Endothelial cell (in vitro differentiated cells): ENCODE measurements at regions not wholly inside any gene's neighbourhood (a gene's known extent, or its start where the extent isn't known, plus 50 kb on each side); places are given as distances from the start of the nearest gene placed in this dataset.

Experiments used
- DNase-seq: peaks from one replicate; pipeline ENCODE4 v3.0.0; 2021; ENCODE audit warnings: low spot score
- H3K27ac Mint-ChIP-seq: one replicate; pipeline ENCODE4 v1.8.0; 2021; ENCODE audit warnings: mixed read lengths, inconsistent platforms; ENCODE audit not compliant: unreplicated experiment
- H3K27me3 Mint-ChIP-seq: one replicate; pipeline ENCODE4 v1.8.0; 2021; ENCODE audit warnings: mild to moderate bottlenecking, moderate library complexity, mixed read lengths, inconsistent platforms; ENCODE audit not compliant: unreplicated experiment
- H3K36me3 Mint-ChIP-seq: one replicate; pipeline ENCODE4 v1.8.0; 2021; ENCODE audit warnings: mild to moderate bottlenecking, low read depth, mixed read lengths, inconsistent platforms; ENCODE audit not compliant: unreplicated experiment
- H3K4me1 Mint-ChIP-seq: one replicate; pipeline ENCODE4 v1.8.0; 2021; ENCODE audit warnings: mild to moderate bottlenecking, mixed read lengths, inconsistent platforms; ENCODE audit not compliant: unreplicated experiment
- H3K4me3 Mint-ChIP-seq: one replicate; pipeline ENCODE4 v1.8.0; 2021; ENCODE audit warnings: mild to moderate bottlenecking, mixed read lengths, inconsistent platforms; ENCODE audit not compliant: unreplicated experiment
- H3K9me3 Mint-ChIP-seq: one replicate; pipeline ENCODE4 v1.8.0; 2021; ENCODE audit warnings: mixed read lengths, inconsistent platforms; ENCODE audit not compliant: unreplicated experiment
- CTCF ChIP-seq: fragments of 200-600 bp; sonication (generic); IDR thresholded peaks from one replicate; pipeline ENCODE4 v1.5.0; 2021; ENCODE audit warnings: antibody characterized with exemption; ENCODE audit not compliant: unreplicated experiment

GRCh38 chr5:124461941-124462340, 284.5 kb downstream of the ZNF608 start:
- no peak overlapping the region for H3K27ac Mint-ChIP-seq
- H3K9me3 Mint-ChIP-seq: no peaks in the 10 kb centered on the region
- H3K36me3 Mint-ChIP-seq: peaks cover 4% of the 10 kb centered on the region
- no peaks in the 10 kb centered on the region for H3K27me3 Mint-ChIP-seq
- DNase-seq: no peak
- no peaks in the 10 kb centered on the region for H3K4me1 Mint-ChIP-seq
- H3K4me3 Mint-ChIP-seq: no peak overlapping the region
- no peak for TF ChIP-seq CTCF

DNA sequence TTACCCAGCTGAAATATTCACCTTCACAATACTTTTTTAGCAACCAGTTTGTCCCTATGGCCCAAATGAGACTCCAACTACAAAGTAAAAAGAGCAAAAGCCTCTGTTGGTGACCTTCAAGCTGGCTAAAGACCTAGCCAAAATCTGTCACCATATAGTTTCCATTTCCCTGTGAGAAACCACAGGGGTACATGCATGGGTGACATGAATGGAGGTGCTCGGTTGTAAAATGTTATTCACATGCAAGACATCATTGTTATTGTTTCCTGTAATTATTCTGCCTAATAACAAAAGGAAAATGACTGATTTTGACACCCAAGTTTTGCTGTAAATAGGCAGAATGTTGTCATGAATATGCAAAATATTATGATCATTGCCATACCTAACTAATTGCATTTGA, 285.3 kb downstream of the ZNF608 start:
- no peak for DNase-seq
- Mint-ChIP-seq H3K9me3 (no peaks in the 10 kb centered on the region), H3K4me1 (no peaks in the 10 kb centered on the region), H3K27ac (no peak overlapping the region), H3K4me3 (no peak overlapping the region), H3K36me3 (peaks cover 4% of the 10 kb centered on the region), H3K27me3 (no peaks in the 10 kb centered on the region)
- TF ChIP-seq CTCF: no peak

DNA sequence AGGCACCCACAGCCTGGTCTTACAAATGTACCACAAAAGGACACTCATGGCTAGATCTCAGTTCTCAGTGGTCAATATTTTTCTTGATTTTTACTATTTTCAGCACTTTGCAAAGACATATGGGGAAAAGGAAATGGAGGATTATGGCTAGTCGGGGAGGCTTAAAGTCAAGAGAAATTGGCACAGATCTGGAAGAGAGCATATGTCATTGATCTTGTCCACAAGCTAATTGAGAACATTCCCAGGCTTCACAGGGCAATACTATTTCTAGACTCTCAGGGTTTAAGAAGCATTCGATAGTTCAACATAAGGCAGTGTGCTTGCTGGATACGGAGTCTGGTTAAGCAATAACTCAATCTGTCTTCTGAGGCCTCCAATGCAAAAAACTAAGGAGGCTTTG, 285.8 kb downstream of the ZNF608 start:
- DNase-seq: no peak
- Mint-ChIP-seq H3K27me3 (no peaks in the 10 kb centered on the region), H3K4me1 (no peaks in the 10 kb centered on the region), H3K9me3 (no peaks in the 10 kb centered on the region), H3K27ac (no peak overlapping the region), H3K36me3 (peaks cover 4% of the 10 kb centered on the region), H3K4me3 (no peak overlapping the region)
- TF ChIP-seq CTCF: no peak

GRCh38 chr5:124459984-124460383, 286.5 kb downstream of the ZNF608 start:
- Mint-ChIP-seq H3K4me1 (no peaks in the 10 kb centered on the region), H3K27ac (no peak overlapping the region), H3K9me3 (no peaks in the 10 kb centered on the region), H3K27me3 (no peaks in the 10 kb centered on the region), H3K36me3 (peaks cover 4% of the 10 kb centered on the region), H3K4me3 (no peak overlapping the region)
- TF ChIP-seq CTCF: no peak
- no peak for DNase-seq

DNA sequence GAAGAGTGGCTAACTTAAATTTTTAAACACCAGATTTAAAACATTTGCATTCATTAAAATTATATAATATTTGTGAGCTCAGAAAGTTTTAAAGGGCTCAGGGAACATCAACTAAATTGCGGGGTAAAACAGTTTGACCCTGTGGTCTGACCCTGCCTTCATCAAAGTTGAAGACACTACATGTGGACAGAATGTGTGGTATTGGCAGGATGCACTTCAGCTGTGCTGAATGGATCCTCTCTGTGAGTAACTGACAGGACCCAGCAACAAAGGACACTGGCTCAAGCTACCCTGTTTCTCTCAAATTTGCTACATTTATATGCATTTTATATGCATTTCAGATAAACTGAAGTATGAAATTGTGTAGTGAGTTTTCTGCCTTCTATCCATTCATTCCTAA, 288.5 kb downstream of the ZNF608 start:
- Mint-ChIP-seq H3K27me3 (no peaks in the 10 kb centered on the region), H3K36me3 (peaks cover 4% of the 10 kb centered on the region), H3K4me1 (no peaks in the 10 kb centered on the region), H3K9me3 (no peaks in the 10 kb centered on the region), H3K4me3 (no peak overlapping the region), H3K27ac (no peak overlapping the region)
- no peak for TF ChIP-seq CTCF
- DNase-seq: no peak
